BJ (cell line): ENCODE measurements at regions not wholly inside any gene's neighbourhood (a gene's known extent, or its start where the extent isn't known, plus 50 kb on each side); places are given as distances from the start of the nearest gene placed in this dataset.
"Not testable (repeated sequence)": the region's sequence is repeated elsewhere in the genome, so short reads cannot be mapped to it uniquely, and the experiment has no call there.

Experiments
- CTCF ChIA-PET: fragments of 350-600 bp; formaldehyde crosslinking; extraction: SDS; loops from one replicate; lab custom pipeline; 2021; ENCODE audit warnings: antibody characterized with exemption, inconsistent platforms; lab: Yijun Ruan, JAX
- POLR2A ChIA-PET: fragments of 300-600 bp; sonication (Branson Sonifier 250); formaldehyde crosslinking; extraction: SDS; loops from one replicate; lab custom pipeline; 2021; ENCODE audit warnings: antibody characterized with exemption; lab: Charles Lee
- DNase-seq: peaks from one replicate; pipeline ENCODE4 v3.0.0-alpha.2; 2011; ENCODE audit warnings: low read depth
- H3K27me3 ChIP-seq: 2 replicates; pipeline ENCODE4 v1.6.0; 2011; ENCODE audit warnings: low read length; ENCODE audit not compliant: control insufficient read depth, insufficient read depth
- H3K36me3 ChIP-seq: 2 replicates; pipeline ENCODE4 v1.5.1; 2011; ENCODE audit warnings: low read length; ENCODE audit not compliant: control insufficient read depth, insufficient read depth
- H3K4me3 ChIP-seq: 2 replicates; pipeline ENCODE4 v1.5.1; 2011; ENCODE audit warnings: low read depth, mild to moderate bottlenecking, control low read depth, low read length
- CTCF ChIP-seq: IDR thresholded peaks from 2 replicates; pipeline ENCODE4 v1.5.1; 2011; ENCODE audit warnings: low read depth, mild to moderate bottlenecking, control low read depth, inconsistent platforms, low read length, moderate library complexity; ENCODE audit not compliant: insufficient read depth

GRCh38 chr15:31650055-31650701, 323.5 kb downstream of the KLF13 start:
- peak; percentile 19 for TF ChIP-seq CTCF
- DNase-seq, H3K27me3 ChIP-seq, H3K4me3 ChIP-seq, H3K36me3 ChIP-seq, POLR2A ChIA-PET, CTCF ChIA-PET: not testable (repeated sequence)

GRCh38 chr15:31656915-31657314, 330.3 kb downstream of the KLF13 start:
- H3K36me3 ChIP-seq, POLR2A ChIA-PET, DNase-seq, H3K27me3 ChIP-seq, H3K4me3 ChIP-seq, CTCF ChIA-PET: not testable (repeated sequence)

- TF ChIP-seq CTCF: no peak
- CTCF ChIA-PET: no interaction called here
Measured at GRCh38 chr15:31660816-31661215, 334.2 kb downstream of the KLF13 start.

GRCh38 chr15:31665732-31666131, 339.1 kb downstream of the KLF13 start:
- POLR2A ChIA-PET, CTCF ChIA-PET, H3K27me3 ChIP-seq, H3K4me3 ChIP-seq, H3K36me3 ChIP-seq, DNase-seq: not testable (repeated sequence)

More at GRCh38 chr15:31660816-31661215, 334.2 kb downstream of the KLF13 start:
- H3K27me3 ChIP-seq: no peaks in the 10 kb centered on the region
- no peak for DNase-seq
- POLR2A ChIA-PET: no interaction called here
- no peak overlapping the region for H3K4me3 ChIP-seq
- no peaks in the 10 kb centered on the region for H3K36me3 ChIP-seq

GRCh38 chr15:31669158-31669908, 342.7 kb downstream of the KLF13 start:
- H3K4me3 ChIP-seq, H3K27me3 ChIP-seq, CTCF ChIA-PET, DNase-seq, H3K36me3 ChIP-seq, POLR2A ChIA-PET: not testable (repeated sequence)

GRCh38 chr15:31673263-31673662, 346.6 kb downstream of the KLF13 start:
- H3K27me3 ChIP-seq, POLR2A ChIA-PET, DNase-seq, H3K4me3 ChIP-seq, H3K36me3 ChIP-seq, CTCF ChIA-PET: not testable (repeated sequence)

- H3K4me3 ChIP-seq, H3K36me3 ChIP-seq, POLR2A ChIA-PET, DNase-seq, CTCF ChIA-PET, H3K27me3 ChIP-seq: not testable (repeated sequence)
Measured at GRCh38 chr15:31681529-31682259, 348.6 kb upstream of the CHRNA7 start.

- CTCF ChIA-PET, H3K4me3 ChIP-seq, DNase-seq, H3K27me3 ChIP-seq, H3K36me3 ChIP-seq, POLR2A ChIA-PET: not testable (repeated sequence)
Measured at GRCh38 chr15:31687088-31687487, 343.2 kb upstream of the CHRNA7 start.

GRCh38 chr15:31696509-31696908, 333.8 kb upstream of the CHRNA7 start:
- CTCF ChIA-PET, DNase-seq: not testable (repeated sequence)

GRCh38 chr15:31705076-31705678, 325.1 kb upstream of the CHRNA7 start:
- CTCF ChIA-PET, POLR2A ChIA-PET, DNase-seq, H3K27me3 ChIP-seq, H3K4me3 ChIP-seq, H3K36me3 ChIP-seq: not testable (repeated sequence)

More at GRCh38 chr15:31696509-31696908, 333.8 kb upstream of the CHRNA7 start:
- H3K27me3 ChIP-seq, H3K36me3 ChIP-seq, H3K4me3 ChIP-seq, POLR2A ChIA-PET: not testable (repeated sequence)
